Common myeloid progenitor, CD34-positive (primary cell): ENCODE measurements at regions not wholly inside any gene's neighbourhood (a gene's known extent, or its start where the extent isn't known, plus 50 kb on each side); places are given as distances from the start of the nearest gene placed in this dataset.

Experiments
- CTCF ChIA-PET: fragments of 350-600 bp; sonication (Branson Sonifier 250); formaldehyde crosslinking; loops from one replicate; lab custom pipeline; 2021; ENCODE audit warnings: antibody characterized with exemption; lab: Charles Lee
- POLR2A ChIA-PET: fragments of 350-600 bp; sonication (Branson Sonifier 250); formaldehyde crosslinking; loops from one replicate; lab custom pipeline; 2021; ENCODE audit warnings: antibody characterized with exemption; lab: Charles Lee
- DNase-seq, 3 donors: peaks; one replicate each; pipeline versions ENCODE4 v3.0.0 to v3.0.0-alpha.2; 2013
- H3K27ac ChIP-seq, 2 experiments: 1 replicate in 1 of 2; 2 replicates in 1 of 2; pipeline ENCODE4 v1.7.0; 2013; ENCODE audit warnings: inconsistent platforms in 2 of 2, low read length in 2 of 2, mild to moderate bottlenecking in 2 of 2, low read depth in 1 of 2, moderate library complexity in 1 of 2; ENCODE audit not compliant: severe bottlenecking in 2 of 2, insufficient read depth in 1 of 2, poor library complexity in 1 of 2
- H3K27me3 ChIP-seq, 5 experiments: replicated peaks in 2 of 5; 1 replicate in 3 of 5; 2 replicates in 2 of 5; pipeline versions ENCODE4 v1.6.1 to v1.7.0; 2013; ENCODE audit warnings: low read length in 4 of 5, mild to moderate bottlenecking in 2 of 5, moderate library complexity in 2 of 5, inconsistent platforms in 1 of 5; ENCODE audit not compliant: insufficient read depth in 5 of 5, control insufficient read depth in 4 of 5
- H3K36me3 ChIP-seq, 4 experiments: 1 replicate in 2 of 4; 2 replicates in 2 of 4; pipeline versions ENCODE4 v1.6.1 to v1.7.0; 2013; ENCODE audit warnings: low read length in 3 of 4, control low read depth in 1 of 4, mild to moderate bottlenecking in 1 of 4; ENCODE audit not compliant: control insufficient read depth in 4 of 4, insufficient read depth in 4 of 4
- H3K4me1 ChIP-seq, 4 experiments: 1 replicate in 3 of 4; 2 replicates in 1 of 4; pipeline versions ENCODE4 v1.6.1 to v1.7.1; 2013; ENCODE audit warnings: low read length in 3 of 4, mild to moderate bottlenecking in 3 of 4, control low read depth in 1 of 4, inconsistent platforms in 1 of 4, moderate library complexity in 1 of 4; ENCODE audit not compliant: control insufficient read depth in 4 of 4, insufficient read depth in 4 of 4; ENCODE audit errors: control extremely low read depth in 1 of 4
- H3K4me3 ChIP-seq, 7 experiments: 1 replicate in 4 of 7; 2 replicates in 3 of 7; pipeline versions ENCODE4 v1.5.1 to v1.7.0; 2013; ENCODE audit warnings: mild to moderate bottlenecking in 7 of 7, low read length in 6 of 7, moderate library complexity in 6 of 7, inconsistent platforms in 2 of 7, low read depth in 2 of 7, control low read depth in 1 of 7; ENCODE audit not compliant: insufficient read depth in 4 of 7, control insufficient read depth in 1 of 7; ENCODE audit errors: extremely low read depth in 1 of 7
- H3K9me3 ChIP-seq, 5 experiments: 1 replicate in 4 of 5; 2 replicates in 1 of 5; pipeline versions ENCODE4 v1.6.1 to v1.7.1; 2013; ENCODE audit warnings: low read length in 4 of 5, mild to moderate bottlenecking in 2 of 5, inconsistent platforms in 1 of 5, low read depth in 1 of 5, moderate library complexity in 1 of 5; ENCODE audit not compliant: control insufficient read depth in 4 of 5, insufficient read depth in 2 of 5; ENCODE audit errors: control extremely low read depth in 1 of 5
- WGBS: methylation state at CpG from one replicate; pipeline ENCODE4 v1.1.5; 2013; ENCODE audit not compliant: insufficient coverage; 5-methylcytosine and 5-hydroxymethylcytosine counted together

GRCh38 chr5:74556631-74557595 is 83.6 kb downstream of the ENC1 start:
- H3K9me3 ChIP-seq, result no peaks in the 10 kb centered on the region
- no peak overlapping the region for H3K4me3 ChIP-seq
- CTCF ChIA-PET, result no interaction called here
- no peaks in the 10 kb centered on the region for H3K27me3 ChIP-seq
- WGBS, result 96% methylated on average over 4 of the region's 6 CpGs
- H3K36me3 ChIP-seq, result no peaks in the 10 kb centered on the region
- no peaks in the 10 kb centered on the region for H3K4me1 ChIP-seq
- POLR2A ChIA-PET, result no interaction called here
- no peak for DNase-seq
- no peak overlapping the region for H3K27ac ChIP-seq

- Histone ChIP-seq H3K27ac (no peak overlapping the region), H3K27me3 (no peaks in the 10 kb centered on the region), H3K9me3 (no peaks in the 10 kb centered on the region), H3K36me3 (no peaks in the 10 kb centered on the region), H3K4me1 (no peaks in the 10 kb centered on the region), H3K4me3 (no peak overlapping the region)
- 90% methylated on average over 2 of the region's 3 CpGs for WGBS
- POLR2A ChIA-PET, result no interaction called here
- CTCF ChIA-PET, result no interaction called here
- DNase-seq, result no peak
Measured at GRCh38 chr5:74556006-74556405, 84.5 kb downstream of the ENC1 start.

- Histone ChIP-seq H3K27ac (no peak overlapping the region), H3K27me3 (no peaks in the 10 kb centered on the region), H3K4me1 (no peaks in the 10 kb centered on the region), H3K36me3 (no peaks in the 10 kb centered on the region), H3K9me3 (peaks cover 0 to 1% (median 0%) of the 10 kb centered on the region in 5 experiments), H3K4me3 (no peak overlapping the region)
- 100% methylated on average over 2 of the region's 4 CpGs for WGBS
- ChIA-PET POLR2A (no interaction called here), CTCF (interaction anchor here (0.7 kb wide), 1 partner anchor 14 kb away, joined by 3 read pairs; no protein-coding TSS in a partner anchor)
- no peak for DNase-seq
Measured at GRCh38 chr5:74552101-74552500, 88.4 kb downstream of the ENC1 start.

- peaks cover 0 to 1% (median 0%) of the 10 kb centered on the region in 5 experiments for H3K9me3 ChIP-seq
- POLR2A ChIA-PET, result no interaction called here
- H3K27ac ChIP-seq, result no peak overlapping the region
- DNase-seq, result no peak
- CTCF ChIA-PET, result no interaction called here
- no peaks in the 10 kb centered on the region for H3K36me3 ChIP-seq
- no peaks in the 10 kb centered on the region for H3K27me3 ChIP-seq
- no peaks in the 10 kb centered on the region for H3K4me1 ChIP-seq
- WGBS, result 96% methylated on average over 4 of the region's 4 CpGs
- H3K4me3 ChIP-seq, result no peak overlapping the region
Measured at GRCh38 chr5:74550927-74551326, 89.6 kb downstream of the ENC1 start.

- POLR2A ChIA-PET, result no interaction called here
- Histone ChIP-seq H3K4me3 (no peak overlapping the region), H3K27ac (no peak overlapping the region), H3K9me3 (peaks cover 0 to 1% (median 0%) of the 10 kb centered on the region in 5 experiments), H3K4me1 (no peaks in the 10 kb centered on the region), H3K36me3 (no peaks in the 10 kb centered on the region), H3K27me3 (no peaks in the 10 kb centered on the region)
- CTCF ChIA-PET, result no interaction called here
- DNase-seq, result no peak
- 100% methylated on average over 2 of the region's 3 CpGs for WGBS
Measured at GRCh38 chr5:74549384-74549783, 91.1 kb downstream of the ENC1 start.

- H3K9me3 ChIP-seq, result peaks cover 0 to 1% (median 0%) of the 10 kb centered on the region in 5 experiments
- no peak for DNase-seq
- WGBS, result no CpG with 5 or more reads among the region's 1 CpG
- no peaks in the 10 kb centered on the region for H3K36me3 ChIP-seq
- H3K27ac ChIP-seq, result no peak overlapping the region
- CTCF ChIA-PET, result no interaction called here
- H3K27me3 ChIP-seq, result no peaks in the 10 kb centered on the region
- H3K4me3 ChIP-seq, result no peak overlapping the region
- POLR2A ChIA-PET, result no interaction called here
- H3K4me1 ChIP-seq, result peaks cover 0 to 7% (median 0%) of the 10 kb centered on the region in 4 experiments
Measured at GRCh38 chr5:74546796-74547195, 93.7 kb downstream of the ENC1 start.

GRCh38 chr5:74544811-74545210 is 95.7 kb downstream of the ENC1 start:
- Histone ChIP-seq H3K27me3 (no peaks in the 10 kb centered on the region), H3K4me1 (peaks cover 0 to 7% (median 0%) of the 10 kb centered on the region in 4 experiments), H3K36me3 (no peaks in the 10 kb centered on the region), H3K27ac (no peak overlapping the region), H3K4me3 (no peak overlapping the region), H3K9me3 (peaks cover 0 to 1% (median 0%) of the 10 kb centered on the region in 5 experiments)
- WGBS, result 100% methylated on average over 1 of the region's 2 CpGs
- DNase-seq, result no peak
- POLR2A ChIA-PET, result no interaction called here
- CTCF ChIA-PET, result interaction anchor here (1.0 to 1.3 kb wide), 2 partner anchors 10 to 64 kb away, joined by 3 read pairs; no protein-coding TSS in a partner anchor
